OCI-LY3 (cell line): ENCODE measurements at regions not wholly inside any gene's neighbourhood (a gene's known extent, or its start where the extent isn't known, plus 50 kb on each side); places are given as distances from the start of the nearest gene placed in this dataset.

Source experiments
- H2AFZ ChIP-seq: fragments of 200-600, 300-600 bp; shearing (Covaris generic); 2 replicates; pipeline ENCODE4 v1.6.0; 2014; ENCODE audit warnings: antibody characterized with exemption, low read depth, low read length
- H3K27ac ChIP-seq: fragments of 200-600, 300-600 bp; sonication (generic); 2 replicates; pipeline ENCODE4 v1.5.1; 2014; ENCODE audit warnings: mild to moderate bottlenecking, low read length, moderate library complexity, mixed read lengths
- H3K27me3 ChIP-seq: fragments of 200-600, 300-600 bp; sonication (generic); 2 replicates; pipeline ENCODE4 v1.6.1; 2014; ENCODE audit warnings: low read depth, low read length, mixed read lengths
- H3K36me3 ChIP-seq: fragments of 200-600, 300-600 bp; sonication (generic); replicated peaks from 2 replicates; pipeline ENCODE3; 2014; ENCODE audit warnings: low read depth, low read length, mixed read lengths
- H3K4me1 ChIP-seq: fragments of 300-600, 200-600 bp; sonication (generic); 2 replicates; pipeline ENCODE4 v1.6.1; 2014; ENCODE audit warnings: low read length, mixed read lengths
- H3K4me2 ChIP-seq: fragments of 200-600, 300-600 bp; sonication (generic); 2 replicates; pipeline ENCODE4 v1.6.1; 2014; ENCODE audit warnings: low read length, mixed read lengths
- H3K4me3 ChIP-seq: fragments of 300-600, 200-600 bp; sonication (generic); 2 replicates; pipeline ENCODE4 v1.5.1; 2014; ENCODE audit warnings: antibody characterized with exemption, mild to moderate bottlenecking, low read length, moderate library complexity
- H3K79me2 ChIP-seq: fragments of 300-600, 200-600 bp; shearing (Covaris generic); 2 replicates; pipeline ENCODE4 v1.6.1; 2014; ENCODE audit warnings: mild to moderate bottlenecking, low read length, mixed read lengths
- H3K9ac ChIP-seq: fragments of 300-600, 200-600 bp; shearing (Covaris generic); 2 replicates; pipeline ENCODE4 v1.6.0; 2014; ENCODE audit warnings: mild to moderate bottlenecking, low read length, moderate library complexity
- H3K9me3 ChIP-seq: fragments of 200-600, 300-600 bp; shearing (Covaris generic); 2 replicates; pipeline ENCODE4 v1.6.1; 2014; ENCODE audit warnings: low read length, mixed read lengths; ENCODE audit not compliant: insufficient read depth
- H4K20me1 ChIP-seq: fragments of 200-600, 300-600 bp; sonication (generic); 2 replicates; pipeline ENCODE4 v1.6.1; 2016; ENCODE audit warnings: low read length, mixed read lengths; ENCODE audit not compliant: insufficient read depth
- CTCF ChIP-seq: fragments of 200-600, 300-600 bp; sonication (generic); IDR thresholded peaks from 2 replicates; pipeline ENCODE4 v1.5.1; 2014; ENCODE audit warnings: antibody characterized with exemption, low read length, low read depth
- EZH2phosphoT487 ChIP-seq: fragments of 200-600 bp; shearing (Covaris generic); IDR thresholded peaks from 2 replicates; pipeline ENCODE4 v1.6.1; 2018; ENCODE audit warnings: antibody characterized with exemption, mixed run types, low read depth

- Histone ChIP-seq H3K9me3 (no peaks in the 10 kb centered on the region), H3K79me2 (no peaks in the 10 kb centered on the region), H3K4me1 (no peaks in the 10 kb centered on the region), H4K20me1 (no peaks in the 10 kb centered on the region), H3K27ac (no peak overlapping the region), H3K4me3 (no peak overlapping the region), H3K4me2 (no peak overlapping the region), H3K36me3 (no peaks in the 10 kb centered on the region), H3K9ac (no peak overlapping the region), H2AFZ (no peak overlapping the region), H3K27me3 (no peaks in the 10 kb centered on the region)
- TF ChIP-seq CTCF (no peak), EZH2phosphoT487 (no peak)
Observed at GRCh38 chr2:239543702-239544101, 142.9 kb upstream of the HDAC4 start.

DNA sequence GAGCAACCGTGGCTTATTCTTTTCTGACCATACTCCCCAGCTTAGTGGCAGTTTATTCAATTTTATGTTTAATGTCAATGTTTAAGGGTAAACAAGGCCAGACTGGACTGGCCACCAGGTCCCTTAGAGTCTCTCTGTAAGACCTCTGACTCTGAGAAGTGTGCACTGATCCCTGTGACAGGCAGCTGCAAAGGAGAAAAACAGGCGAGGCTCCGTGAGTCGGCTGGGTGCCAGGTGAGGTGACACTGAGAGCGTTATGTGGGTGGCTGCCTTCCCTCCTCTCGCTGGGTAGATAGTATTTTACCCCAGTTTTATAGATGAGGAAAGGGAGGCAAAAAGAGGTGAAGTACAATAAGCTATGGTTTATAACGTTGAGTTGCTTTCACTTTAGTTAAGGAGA lies 139.4 kb upstream of the HDAC4 start:
- no peaks in the 10 kb centered on the region for H4K20me1 ChIP-seq
- TF ChIP-seq CTCF (no peak), EZH2phosphoT487 (no peak)
- H3K36me3 ChIP-seq, result no peaks in the 10 kb centered on the region
- H3K4me3 ChIP-seq, result no peak overlapping the region
- H2AFZ ChIP-seq, result no peak overlapping the region
- no peaks in the 10 kb centered on the region for H3K4me1 ChIP-seq
- H3K9ac ChIP-seq, result no peak overlapping the region
- H3K27me3 ChIP-seq, result no peaks in the 10 kb centered on the region
- H3K9me3 ChIP-seq, result no peaks in the 10 kb centered on the region
- H3K27ac ChIP-seq, result no peak overlapping the region
- no peak overlapping the region for H3K4me2 ChIP-seq
- H3K79me2 ChIP-seq, result no peaks in the 10 kb centered on the region

DNA sequence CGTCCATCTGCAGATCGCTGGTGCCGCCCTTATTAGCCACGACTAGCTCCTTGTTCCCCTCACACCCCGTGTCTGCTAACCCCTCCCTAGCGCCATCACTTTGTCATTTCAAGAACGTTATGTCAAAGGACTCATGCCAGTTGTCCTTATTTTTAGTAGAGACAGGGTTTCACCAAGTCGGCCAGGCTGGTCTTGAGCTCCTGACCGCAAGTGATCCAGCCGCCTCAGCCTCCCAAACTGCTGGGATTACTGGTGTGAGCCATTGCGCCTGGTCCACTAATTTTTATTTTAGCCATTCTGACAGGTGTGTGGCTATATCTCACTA lies 138.9 kb upstream of the HDAC4 start:
- H3K4me1 ChIP-seq, result no peaks in the 10 kb centered on the region
- no peak overlapping the region for H3K4me2 ChIP-seq
- no peak overlapping the region for H2AFZ ChIP-seq
- no peaks in the 10 kb centered on the region for H3K36me3 ChIP-seq
- H3K9me3 ChIP-seq, result no peaks in the 10 kb centered on the region
- no peak overlapping the region for H3K9ac ChIP-seq
- no peaks in the 10 kb centered on the region for H4K20me1 ChIP-seq
- H3K79me2 ChIP-seq, result no peaks in the 10 kb centered on the region
- no peak overlapping the region for H3K27ac ChIP-seq
- H3K27me3 ChIP-seq, result no peaks in the 10 kb centered on the region
- H3K4me3 ChIP-seq, result no peak overlapping the region
- TF ChIP-seq EZH2phosphoT487 (no peak), CTCF (no peak)

DNA sequence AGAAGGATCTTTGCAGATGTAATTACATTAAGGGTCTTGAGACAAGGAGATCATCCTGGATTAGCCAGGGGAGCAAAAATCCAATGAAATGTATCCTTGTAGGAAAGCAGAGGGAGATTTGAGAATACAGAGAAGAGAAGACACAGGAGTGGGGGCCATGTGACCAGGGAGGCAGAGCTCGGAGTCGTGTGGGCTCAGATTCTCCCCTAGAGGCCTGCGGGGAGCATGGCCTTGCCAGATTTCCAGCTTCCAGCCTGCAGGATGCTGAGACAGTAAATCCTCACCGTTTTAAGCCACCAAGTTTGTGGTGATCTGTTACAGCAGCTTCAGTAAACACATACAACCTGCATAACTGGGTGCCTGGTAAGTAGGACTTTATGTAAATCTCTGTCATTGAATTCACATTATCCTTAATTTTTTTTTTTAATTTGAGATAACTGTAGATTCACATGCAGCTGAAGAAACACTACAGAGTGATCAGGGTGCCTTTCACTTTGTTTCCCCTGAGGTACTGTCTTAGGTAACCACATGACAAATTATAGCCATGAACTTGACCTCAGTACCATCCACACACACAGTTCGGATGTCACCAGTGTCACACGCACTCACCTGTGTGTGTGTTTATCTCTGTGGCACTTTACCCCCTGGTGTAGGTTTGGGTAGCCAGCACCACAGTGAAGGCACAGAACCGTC lies 138.4 kb upstream of the HDAC4 start:
- H3K27me3 ChIP-seq, result no peaks in the 10 kb centered on the region
- no peak overlapping the region for H3K9ac ChIP-seq

More for the DNA sequence above, 138.4 kb upstream of the HDAC4 start:
- Histone ChIP-seq H3K4me1 (no peaks in the 10 kb centered on the region), H3K36me3 (no peaks in the 10 kb centered on the region), H3K4me3 (no peak overlapping the region), H3K79me2 (no peaks in the 10 kb centered on the region), H3K27ac (no peak overlapping the region), H3K4me2 (no peak overlapping the region), H3K9me3 (no peaks in the 10 kb centered on the region), H2AFZ (no peak overlapping the region), H4K20me1 (no peaks in the 10 kb centered on the region)
- no peak for TF ChIP-seq EZH2phosphoT487
- TF ChIP-seq CTCF, result no peak
